Limb (tissue), 2 donors: ENCODE measurements at regions not wholly inside any gene's neighbourhood (a gene's known extent, or its start where the extent isn't known, plus 50 kb on each side); places are given as distances from the start of the nearest gene placed in this dataset.

Source experiments
- DNase-seq, 2 donors: peaks; one replicate each; pipeline ENCODE4 v3.0.0-alpha.2; 2016; ENCODE audit errors: extremely low spot score in 2 of 2

DNA sequence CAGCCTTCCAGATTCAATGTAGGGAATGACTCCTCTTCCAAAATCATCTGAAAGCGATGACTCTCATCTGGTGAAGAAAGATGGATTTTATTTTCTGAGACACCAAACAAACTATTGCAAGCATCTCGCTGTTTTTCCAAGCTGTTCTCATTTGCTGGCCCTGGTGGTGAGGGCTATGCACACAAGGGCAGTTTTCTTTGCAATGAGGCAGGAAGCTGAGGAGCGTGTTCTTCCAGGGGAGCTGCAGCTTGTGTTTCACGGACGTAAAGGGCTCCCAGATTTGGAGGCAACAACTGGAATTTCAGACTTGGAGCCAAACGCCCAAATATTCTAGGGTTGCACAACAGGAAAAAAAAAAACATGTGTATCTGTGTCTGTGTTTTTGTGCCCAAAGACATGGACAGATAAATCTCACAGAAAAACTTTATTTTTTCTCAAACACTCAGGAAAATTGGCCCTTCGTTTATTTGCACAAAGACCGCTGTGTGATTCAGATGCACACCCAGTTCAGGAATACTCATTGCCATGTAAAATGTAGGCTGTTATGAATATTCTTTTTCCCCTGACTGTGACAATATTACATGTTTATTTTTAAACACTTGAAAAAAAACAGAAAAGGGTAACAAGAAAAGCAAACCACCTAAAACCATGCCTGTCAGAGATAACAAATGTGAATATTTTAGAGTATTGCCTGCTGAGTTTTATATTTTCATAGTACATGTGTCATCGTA is 151.3 kb downstream of the GAS1 start:
- peak; percentile 65 to 86 for DNase-seq

DNA sequence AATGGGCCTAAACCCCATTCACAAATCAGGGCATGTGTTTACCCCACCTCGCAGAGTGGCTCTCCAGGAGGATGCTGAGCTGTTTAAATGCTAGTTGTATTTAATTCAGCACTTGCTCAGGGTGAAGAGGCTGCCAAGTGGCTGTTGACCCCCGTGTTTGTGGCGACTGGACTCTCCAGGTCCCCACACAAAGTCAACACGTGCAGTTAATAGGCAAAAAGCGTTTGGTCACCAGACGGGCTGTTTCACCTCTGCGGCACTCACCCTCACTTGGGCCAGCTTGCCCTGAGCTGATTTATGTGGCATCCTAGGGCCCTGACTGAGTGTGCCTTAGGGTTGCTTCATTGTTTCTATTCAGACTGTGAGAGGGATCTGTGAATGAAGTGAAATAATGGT is 152.3 kb downstream of the GAS1 start:
- peak in 1 of 2 donors; percentile 48 for DNase-seq

DNA sequence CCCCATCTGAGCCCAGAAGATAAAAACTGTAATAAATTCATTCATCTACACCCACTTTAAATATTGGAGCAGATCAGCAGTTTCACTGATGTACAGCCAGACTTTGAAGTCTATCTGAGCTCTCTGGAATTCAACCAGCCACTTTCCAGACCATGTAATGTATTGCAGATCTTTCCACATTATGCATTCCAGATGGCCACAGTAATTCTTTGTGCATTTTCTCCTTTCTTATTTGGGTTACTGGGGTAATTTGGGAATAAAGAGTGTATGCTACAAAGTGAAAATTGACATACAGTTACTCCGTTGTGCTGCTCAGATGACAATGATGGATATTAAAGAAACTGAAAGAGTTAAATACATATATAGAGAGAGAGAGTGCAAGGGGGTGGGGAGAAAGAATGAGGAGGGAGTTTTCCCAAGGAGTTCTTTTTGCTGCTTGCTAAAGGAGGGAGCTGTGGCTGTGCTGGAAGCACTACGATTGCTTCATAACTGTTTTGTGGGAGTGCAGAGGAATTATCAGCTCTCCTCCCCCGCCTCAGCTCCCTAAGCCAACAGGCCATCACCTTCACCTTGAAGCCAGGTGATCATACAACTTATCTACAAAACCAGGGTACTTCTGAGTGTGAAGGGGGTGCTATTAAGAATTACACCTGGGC is 152.8 kb downstream of the GAS1 start:
- DNase-seq: peak; percentile 48 to 95

DNA sequence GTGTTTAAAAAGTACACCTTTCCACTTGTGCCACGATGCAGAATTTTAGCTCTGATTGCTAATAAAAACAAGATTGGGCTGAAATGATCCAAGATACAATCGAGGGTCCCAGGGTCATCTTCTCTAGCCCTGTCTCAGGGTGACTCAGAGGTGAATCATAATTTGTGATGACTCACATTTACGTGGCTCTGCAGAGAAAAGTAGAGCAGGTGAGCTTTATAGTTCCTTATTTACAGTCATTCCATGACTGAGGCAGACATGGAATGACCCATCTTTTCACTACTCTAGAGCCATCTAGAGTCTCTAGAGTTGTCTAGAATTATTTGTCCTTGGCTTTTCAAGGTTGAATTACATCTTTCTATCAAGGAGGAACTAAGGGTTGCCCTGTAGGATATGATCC is 155.2 kb downstream of the GAS1 start:
- DNase-seq: no peak

DNA sequence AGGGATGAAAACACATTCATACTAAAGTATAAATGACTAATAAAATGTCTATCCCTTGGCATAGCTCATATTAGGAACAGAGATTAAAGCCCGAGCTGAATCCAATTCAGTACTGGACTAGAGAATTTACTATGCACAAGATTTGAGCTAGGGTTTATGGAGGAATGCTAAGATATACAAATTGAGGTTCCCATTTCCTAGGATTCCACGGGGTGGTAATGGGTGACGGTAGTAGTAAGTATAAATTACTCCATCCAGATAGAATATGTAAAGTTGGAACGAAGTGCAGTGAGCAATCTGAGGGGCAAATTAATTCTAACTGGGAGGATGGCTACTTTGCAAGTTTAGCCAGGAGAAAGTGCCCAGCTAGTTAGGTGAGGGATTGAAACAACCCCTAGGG is 156.5 kb downstream of the GAS1 start:
- DNase-seq: no peak

DNA sequence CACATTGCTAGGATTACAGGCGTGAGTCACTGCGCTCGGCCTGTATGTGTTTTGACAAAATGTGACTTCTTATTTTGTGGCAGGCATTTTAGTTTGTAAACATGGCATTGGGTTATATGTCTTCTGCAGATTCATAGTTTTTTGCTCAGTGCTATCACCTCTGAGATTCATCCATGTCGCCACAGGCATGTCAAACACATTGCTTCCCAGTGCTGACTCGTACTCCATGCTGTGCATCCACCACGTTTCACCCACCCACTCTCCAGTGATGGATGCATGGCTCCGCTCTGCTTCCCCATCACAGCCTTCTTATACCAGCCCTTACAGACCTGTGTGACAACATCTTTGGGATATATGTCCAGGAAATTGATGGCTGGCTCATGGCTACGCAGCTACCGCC is 158.8 kb downstream of the GAS1 start:
- DNase-seq: no peak

DNA sequence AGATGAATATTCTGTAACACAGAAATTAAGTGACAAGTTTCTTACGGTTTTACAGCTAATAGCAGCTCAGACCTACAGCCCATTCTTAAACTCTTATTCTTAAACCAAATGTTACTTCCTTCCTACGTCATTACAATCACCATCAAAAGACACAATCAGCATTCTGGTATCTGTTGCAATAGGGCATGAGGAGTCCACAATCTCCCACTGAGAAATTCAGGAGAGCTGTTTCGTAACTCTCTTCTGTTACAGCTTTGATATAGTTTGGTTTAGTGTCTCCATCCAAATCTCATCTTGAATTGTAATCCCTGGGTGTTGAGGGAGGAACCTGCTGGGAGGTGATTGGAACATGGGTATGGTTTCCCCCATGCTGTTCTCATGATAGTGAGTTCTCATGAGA is 163.4 kb downstream of the GAS1 start:
- no peak for DNase-seq

DNA sequence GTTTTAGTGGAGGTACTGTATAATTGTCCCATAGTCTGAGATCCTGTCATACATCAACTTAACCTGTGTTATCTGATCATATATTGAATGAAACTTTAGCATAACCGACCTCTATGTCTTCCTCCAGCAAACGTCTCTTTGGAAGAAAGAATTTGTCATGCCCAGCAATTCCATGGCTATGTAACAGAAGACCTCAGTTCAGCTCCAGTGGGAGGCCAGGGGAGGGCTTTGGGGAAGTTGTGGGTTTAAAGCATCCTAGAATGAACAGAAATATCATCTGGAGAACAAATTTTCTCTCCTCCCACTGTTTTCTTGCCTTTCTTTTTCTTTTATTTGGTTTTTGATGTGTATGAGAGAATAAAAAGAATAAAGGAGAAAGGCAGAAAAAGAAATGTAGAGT is 164.5 kb downstream of the GAS1 start:
- DNase-seq: no peak

DNA sequence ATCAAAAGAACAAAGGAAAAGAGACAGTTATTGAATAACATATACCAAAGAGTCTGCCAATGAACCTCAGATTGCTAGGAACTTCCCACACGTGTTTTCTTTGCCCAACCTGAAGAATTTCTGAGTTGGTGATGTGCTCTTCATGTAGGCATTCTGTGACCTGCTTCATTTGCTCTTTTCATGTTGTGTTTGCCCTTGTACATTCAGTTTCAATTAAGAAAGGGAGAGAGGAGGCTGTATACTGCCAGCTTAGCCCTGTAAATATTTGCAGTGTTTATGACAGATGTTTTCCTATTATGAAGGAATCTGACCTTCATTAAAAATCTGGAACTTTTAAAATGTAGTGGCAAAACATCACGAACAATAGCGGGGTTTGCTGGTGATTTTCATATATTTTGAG is 168.5 kb downstream of the GAS1 start:
- no peak for DNase-seq

DNA sequence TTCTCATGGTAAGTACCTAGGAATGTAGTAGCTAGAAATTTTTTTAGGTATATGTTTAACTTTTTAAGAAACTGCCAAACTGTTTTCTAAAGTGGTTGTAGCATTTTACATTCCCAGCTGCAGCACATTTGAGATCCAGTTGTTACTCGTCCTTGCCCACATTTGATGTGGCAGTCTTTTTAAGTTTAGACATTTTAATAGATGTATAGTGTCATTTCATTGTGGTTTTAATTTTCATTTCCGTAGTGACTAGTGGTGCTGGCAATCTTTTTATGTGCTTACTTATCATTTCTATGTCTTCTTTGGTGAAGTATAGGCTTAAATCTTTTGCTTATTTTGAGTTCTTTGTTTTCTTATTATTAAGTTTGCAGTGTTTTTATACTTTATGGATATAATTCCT is 171.6 kb downstream of the GAS1 start:
- no peak for DNase-seq

DNA sequence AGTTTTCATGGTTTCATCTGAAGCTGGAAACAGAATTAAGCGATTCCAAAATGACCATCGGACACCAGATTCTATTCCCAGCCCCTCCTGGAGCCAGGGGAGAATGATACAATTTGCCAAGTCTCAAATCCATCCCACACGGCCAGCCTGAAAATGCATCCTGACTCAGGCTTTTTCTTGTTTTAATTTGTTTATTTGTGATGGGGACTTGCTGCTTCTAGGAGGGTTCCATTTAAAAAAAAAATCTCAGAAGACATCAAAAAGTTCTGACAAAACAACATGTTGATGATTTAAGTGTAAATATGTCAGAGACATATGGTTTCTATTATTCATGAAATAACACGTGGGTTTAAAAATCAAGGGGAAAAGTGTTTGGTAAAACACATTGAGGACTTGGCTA is 173.2 kb downstream of the GAS1 start:
- DNase-seq: no peak

DNA sequence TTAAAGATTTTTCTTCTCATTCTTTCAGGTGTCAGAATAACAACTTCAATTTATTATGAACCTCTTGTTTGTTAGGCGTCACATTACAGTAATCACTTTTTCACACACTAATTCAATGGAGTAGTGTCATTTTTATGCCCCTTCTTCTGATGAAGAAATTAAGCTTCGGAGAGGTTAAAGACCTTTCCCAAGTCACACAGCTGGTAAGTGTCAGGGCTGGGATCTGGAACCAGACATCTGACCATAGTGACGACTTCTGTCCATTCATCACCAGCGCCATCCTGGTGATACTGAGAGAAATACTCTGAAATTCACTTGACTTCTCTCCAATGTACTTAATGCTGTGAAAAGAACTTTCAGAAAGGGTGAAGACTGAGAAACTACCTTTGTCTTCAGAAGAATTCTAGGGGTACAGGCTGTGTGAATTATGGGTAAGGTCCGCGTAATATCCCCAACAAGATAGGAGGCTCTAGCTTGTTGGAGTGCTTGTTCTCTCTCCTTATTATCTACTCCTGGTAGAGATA is 173.8 kb downstream of the GAS1 start:
- no peak for DNase-seq

DNA sequence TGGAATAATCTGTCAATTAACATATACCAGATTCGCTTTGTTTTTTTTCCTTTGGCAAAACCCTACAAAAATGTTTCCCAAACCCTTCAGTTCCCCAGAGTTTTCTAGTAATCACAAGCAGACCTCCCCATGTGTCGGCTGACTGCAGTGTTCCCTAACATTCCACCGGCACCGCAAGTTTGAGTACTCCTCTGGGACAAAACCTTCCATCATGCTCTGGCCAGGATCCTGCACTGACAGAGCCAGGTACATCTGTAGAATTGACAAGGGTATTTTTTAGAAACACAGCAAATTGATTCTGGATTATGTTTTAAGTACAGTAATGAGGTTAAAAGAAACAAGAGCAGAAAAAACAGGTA is 174.7 kb downstream of the GAS1 start:
- DNase-seq: no peak

DNA sequence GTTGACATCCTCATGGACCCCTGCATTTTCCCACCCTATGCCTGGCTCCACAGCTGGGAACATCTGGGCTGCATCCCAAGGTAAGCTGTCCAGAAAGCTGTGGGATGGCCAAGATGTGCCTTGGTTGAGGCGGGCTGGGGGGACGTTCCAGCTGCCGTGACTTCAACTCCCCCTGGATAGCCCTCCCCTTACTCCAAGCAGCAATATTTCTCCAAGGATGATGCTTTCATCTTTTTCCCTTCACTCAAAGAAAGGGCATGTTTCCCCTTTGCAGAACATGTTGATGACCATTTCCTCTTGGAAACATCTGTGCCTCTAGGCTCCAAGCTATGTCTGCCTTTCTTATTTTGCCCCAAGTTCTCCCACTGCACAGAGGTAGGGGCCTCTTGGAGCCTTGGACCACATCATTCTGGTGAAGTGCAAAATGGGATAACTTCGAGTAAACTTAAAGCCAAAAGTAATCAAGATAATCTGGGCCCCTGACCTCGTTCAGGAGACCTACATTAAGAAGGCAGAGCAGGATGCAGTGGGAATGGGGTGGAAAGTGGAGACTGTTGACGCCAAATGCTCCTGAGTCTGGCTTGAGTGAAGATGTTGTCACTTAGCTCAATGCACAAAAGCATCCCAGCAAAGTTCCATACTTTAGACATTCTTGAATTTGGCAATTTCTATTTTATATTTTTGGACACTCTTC is 175.2 kb downstream of the GAS1 start:
- peak in 1 of 2 donors; percentile 62 for DNase-seq

DNA sequence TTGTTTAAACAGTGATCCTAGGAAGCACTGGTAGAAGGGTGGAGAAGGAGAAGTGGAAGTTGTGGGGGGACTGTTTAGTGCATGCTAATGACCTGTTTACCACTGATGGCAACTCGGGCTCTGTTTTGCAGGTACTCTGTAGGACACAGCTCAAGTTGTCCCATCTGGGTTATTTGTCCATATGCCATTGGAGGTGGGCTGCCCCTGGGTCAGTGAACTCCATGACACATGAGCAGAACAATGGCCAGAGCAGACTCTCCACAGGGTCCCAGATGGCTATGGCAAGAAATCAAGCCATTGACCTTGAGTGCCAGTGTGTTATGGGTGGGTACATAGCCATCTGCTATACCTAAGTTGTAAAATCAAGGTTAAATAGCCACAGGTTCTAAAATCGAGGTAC is 175.9 kb downstream of the GAS1 start:
- DNase-seq: no peak

DNA sequence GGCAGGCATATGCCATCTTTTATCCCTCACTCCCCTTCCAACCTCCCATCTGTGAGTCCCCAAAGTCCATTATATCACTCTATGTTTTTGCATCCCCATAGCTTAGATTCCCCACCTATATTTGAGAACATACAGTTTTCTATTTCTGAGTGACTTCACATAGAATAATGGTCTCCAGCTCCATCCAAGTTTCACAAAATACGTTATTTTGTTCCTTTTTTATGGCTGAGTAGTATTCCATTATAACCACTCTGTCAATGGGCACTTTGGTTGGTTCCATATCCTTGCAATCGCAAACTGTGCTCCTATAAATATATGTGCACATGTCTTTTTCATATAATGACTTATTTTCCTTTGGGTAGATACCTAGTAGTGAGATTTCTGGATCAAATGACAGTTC is 178.6 kb downstream of the GAS1 start:
- DNase-seq: no peak

DNA sequence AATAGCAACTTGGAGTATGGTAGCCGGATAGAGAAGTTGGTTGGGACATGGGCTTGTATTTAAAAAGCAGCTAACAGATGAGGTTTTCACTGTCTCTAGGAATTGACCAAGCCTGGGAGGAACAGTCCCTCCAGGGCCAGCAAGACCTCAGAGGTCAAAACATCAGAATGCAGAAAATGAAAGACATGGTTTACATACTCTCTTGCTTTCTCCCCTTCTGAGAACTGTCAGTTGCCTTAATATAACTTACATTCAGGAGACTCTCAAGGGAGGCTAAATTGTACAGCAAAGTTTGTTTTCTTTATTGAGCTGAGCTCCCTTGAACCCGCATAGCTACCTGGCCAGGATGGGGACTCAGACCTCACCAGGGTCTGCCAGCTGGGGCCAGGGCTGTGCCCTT is 179.3 kb downstream of the GAS1 start:
- no peak for DNase-seq

DNA sequence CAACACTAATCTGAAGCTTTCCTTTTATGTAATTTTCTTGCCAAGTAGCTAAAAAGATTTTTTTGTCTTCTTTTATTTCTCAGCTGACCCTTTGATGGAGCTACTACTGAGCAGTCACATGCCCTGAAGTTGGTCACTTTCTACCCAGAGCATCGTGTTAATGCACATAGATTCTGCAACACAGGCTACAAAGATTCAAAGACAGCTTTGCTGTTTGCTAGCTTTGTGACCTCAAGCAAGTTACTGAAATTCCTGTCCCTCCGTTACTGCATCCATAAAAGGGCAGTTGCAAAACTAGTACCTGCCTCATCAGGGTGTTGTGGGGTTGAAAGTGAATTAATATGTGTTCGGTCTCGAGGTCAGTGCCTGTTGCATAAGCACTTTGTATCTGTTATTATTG is 179.9 kb downstream of the GAS1 start:
- no peak for DNase-seq

DNA sequence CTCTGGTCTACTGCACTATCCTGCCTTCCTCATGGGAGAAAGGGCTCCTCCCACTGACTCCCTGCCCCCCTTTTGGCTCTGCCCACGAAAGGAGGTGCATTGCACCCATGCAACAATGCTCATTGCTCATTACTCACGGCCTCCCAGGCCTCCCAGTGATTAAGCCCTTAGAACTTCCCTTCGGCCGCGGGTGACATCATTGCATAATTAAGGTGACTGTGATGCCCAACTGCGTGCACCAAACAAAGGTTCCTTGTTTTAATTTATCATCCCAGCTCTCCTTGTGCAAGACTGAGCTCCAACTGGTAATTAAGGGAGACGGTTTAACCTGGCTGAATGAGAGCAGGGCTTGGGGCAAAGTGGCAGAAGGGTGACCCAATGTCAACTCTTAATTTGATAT is 180.4 kb downstream of the GAS1 start:
- DNase-seq: no peak

DNA sequence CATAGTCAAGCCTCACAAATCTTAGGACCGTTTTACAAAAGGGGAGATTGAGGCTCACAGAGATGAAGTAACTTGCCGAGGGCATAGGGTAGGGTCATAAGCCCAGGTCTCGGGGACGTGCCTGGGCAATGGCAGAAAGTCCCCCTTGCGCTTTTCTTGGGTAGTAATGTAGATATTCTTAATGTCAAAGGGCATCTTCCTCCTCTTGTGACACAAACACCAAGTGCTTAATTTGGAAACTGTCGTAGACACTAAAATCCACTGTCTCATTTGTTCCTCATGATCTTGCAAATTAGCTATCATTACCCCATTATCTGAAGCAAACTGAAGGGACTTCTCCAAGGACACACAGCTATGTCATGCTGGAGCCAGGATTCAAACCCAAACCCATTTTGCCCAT is 180.8 kb downstream of the GAS1 start:
- DNase-seq: no peak

DNA sequence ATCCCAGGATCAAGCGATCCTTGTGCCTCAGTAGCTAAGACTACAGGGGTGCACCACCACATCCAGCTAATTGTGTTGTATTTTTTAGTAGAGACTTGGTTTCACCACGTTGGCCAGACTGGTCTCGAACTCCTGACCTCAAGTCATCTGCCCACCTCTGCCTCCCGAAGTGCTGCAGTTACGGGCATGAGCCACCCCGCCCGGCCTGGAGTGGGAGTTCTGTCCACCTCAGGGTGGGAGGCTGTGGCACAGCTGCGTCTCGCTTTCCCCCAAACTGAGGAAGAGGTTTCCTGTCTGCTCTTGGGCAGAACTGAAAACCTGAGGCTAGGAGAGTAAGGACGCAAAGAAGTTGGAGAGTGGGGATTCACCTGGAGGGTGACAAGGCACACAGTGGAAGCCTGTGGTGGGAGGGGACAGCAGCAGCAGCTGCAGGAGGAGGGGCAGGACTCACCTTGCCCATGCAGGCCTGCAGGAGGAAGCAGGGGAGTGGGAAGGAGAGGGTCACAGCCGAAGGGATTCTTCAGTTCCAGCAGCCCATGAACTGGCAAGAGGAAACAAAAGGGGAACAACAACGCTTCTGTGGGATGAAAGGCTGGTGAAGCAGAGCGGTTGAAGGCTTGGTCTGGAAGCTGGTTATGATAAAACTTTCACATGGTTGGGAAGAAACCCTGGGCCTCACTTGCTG is 181.4 kb downstream of the GAS1 start:
- DNase-seq: no peak

DNA sequence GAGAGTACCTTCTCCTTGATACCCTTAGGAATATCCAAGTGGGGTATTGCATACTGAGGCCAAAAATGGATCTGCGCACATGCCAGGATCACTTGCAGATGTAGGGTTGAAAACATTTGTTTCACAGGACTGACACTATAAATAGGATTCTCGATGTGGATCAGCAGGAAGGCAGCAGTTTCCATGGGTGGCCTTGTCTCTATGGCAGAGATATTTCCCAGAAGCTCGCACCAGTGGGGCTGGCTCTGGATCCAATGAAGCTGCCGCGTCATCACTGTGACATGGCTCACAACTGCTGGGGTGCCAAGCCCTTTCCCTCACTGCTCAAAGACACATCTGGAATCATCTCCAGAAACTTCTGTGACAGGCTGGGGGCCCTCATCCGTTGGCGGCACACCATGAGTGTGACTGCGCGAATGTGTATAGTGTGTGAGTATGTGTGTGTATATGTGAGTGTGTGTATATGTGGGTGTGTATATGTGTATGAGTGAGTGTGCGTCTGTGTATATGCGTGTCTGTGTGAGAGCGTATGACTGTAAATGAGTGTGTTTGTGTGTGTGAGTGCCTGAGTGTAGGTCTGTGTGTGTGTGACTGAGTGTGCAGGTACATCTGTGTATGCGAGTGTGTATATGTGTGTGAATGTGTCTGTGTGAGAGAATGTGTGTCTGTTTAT is 182.5 kb downstream of the GAS1 start:
- peak in 1 of 2 donors; percentile 55 for DNase-seq
